ENCODE measurements at regions not wholly inside any gene's neighbourhood (a gene's known extent, or its start where the extent isn't known, plus 50 kb on each side); places are given as distances from the start of the nearest gene placed in this dataset.

- no peak for DNase-seq
Observed at GRCh38 chr2:180349809-180350208, 342.7 kb upstream of the CWC22 start.

DNA sequence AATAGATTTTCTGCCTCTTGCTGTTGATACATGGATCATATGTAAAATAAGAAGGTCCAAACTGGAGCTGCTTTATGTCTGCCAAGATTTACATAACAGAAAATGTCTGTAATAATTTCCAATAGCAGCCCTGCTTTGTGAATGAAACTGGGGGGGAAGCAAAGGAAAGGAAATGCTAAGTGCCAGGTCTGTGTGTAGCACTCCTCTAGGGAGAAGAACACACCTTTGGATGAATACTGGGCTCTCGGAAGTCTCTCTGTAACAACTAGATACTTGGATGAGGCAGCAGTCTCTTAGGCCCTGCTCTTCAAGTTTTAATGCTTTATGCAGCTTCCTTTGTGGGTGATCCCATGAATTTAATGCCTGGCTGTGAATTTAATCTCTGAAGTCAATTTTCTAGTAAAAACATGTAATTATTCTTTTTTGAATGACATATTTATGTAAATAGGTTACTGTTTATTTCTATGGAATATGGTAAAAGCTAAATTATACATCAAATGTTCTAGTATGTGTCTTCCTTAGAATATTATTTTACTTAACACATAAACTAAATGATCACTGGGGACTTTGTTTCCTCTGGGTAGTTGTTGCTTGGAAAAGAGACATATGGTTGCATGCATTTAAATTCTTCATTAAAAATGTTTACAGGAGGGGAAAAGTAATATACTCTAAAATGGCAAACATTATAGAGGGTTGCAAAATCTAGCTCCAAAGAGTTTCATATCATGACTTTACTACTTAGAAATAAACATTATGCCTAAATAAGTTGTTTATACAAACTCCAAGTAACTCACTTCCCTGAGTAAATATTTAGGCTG lies 336.6 kb upstream of the CWC22 start:
- DNase-seq: no peak

GRCh38 chr2:180337136-180337535 lies 330.0 kb upstream of the CWC22 start:
- no peak for DNase-seq

- DNase-seq: no peak
Observed at GRCh38 chr2:180336550-180336949, 329.5 kb upstream of the CWC22 start.

DNA sequence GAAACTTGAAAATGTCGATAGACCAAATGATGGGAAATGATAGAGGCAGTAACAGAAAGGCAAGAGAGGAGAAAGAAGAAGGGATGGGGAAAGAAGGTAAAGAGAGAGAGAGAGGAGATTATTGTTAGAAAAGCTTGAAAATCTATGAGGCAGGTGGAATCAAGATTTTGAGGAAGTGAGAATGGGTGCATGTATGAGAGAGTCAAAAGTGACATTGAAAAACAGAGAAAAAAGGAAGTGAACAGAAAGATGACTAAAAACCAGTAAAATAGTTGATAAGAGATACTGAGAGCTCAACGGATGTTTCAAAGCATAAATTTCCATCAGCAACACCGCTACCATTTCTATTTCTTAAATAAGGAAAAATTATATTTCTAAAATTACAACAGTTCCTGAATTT lies 327.4 kb upstream of the CWC22 start:
- DNase-seq: peak; percentile 91

- DNase-seq: no peak
Observed at GRCh38 chr2:180328795-180329422, 321.8 kb upstream of the CWC22 start.

DNA sequence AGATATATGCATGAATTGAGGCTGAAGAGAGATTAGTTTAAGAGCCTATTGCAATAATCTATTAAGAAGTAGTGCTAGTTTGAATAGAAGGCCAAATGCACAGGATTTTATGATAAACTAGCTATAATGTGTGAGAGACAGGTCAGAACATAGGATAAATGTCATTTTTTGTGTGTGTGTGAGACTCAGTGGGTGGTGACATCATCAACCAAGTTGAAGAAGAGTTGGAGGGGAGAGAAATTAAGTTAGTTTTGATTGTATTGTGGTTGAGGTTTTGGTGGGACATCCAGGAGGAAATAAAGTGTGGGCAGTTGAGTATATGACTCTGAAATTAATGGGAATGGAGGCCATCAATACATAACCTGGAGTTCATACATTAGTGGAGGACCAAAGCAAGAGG lies 320.1 kb upstream of the CWC22 start:
- no peak for DNase-seq

DNA sequence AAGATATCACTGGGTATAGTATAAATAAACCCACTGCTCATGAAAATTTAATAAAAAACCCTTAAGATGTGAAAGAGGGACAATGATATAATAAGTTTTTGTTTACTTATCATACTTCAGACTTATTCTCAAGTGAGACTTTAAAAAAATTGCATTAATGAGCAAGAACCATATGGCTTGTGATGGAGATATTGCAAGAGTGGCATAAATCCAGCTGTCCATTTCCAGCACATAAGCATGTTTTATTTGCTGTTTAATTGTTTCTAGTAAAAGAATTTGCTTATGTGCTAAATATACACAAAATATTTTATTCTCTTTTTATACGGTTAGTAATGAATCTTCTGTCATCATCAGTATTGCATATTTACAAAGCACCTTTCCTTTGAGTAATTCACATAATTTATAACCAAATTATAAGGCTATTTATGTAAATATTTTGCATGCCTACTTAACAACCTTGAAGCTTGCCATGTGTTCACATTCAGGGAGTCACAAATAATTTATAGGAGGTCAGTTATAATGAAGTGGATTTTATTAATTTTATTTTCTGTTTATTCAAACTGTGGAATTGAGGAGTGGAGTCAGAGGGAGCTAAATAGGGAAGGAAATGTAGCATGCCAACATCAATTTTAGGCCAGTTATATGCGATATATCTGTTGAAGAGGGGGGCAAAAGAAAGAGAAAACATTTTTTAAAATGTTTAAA lies 318.5 kb upstream of the CWC22 start:
- DNase-seq: no peak

GRCh38 chr2:180324182-180324581 lies 317.1 kb upstream of the CWC22 start:
- no peak for DNase-seq

GRCh38 chr2:180322781-180323180 lies 315.7 kb upstream of the CWC22 start:
- DNase-seq: no peak

- DNase-seq: peak; percentile 71
Observed at GRCh38 chr2:180319586-180320405, 312.7 kb upstream of the CWC22 start.

GRCh38 chr2:180314086-180314485 lies 307.0 kb upstream of the CWC22 start:
- DNase-seq: no peak

- DNase-seq: no peak
Observed at GRCh38 chr2:180312542-180312941, 305.4 kb upstream of the CWC22 start.

DNA sequence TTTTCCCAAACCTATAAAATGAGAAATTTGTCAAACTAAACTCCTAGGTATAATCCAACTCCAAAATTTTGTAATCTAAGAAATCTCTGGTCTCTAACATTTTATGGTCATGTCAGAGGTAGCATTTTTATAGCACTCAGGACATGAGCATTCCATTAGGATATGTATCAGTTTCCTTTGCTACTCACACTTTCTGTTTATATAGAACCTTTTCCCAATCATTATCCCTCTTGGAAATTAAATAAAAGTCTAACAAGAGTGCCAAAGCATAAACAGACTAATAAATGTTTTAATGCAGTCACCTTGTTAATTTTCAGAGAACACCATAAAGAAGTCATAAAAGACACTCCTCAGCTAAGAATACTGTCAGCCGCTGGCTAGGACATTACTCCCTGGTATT lies 300.0 kb upstream of the CWC22 start:
- no peak for DNase-seq

- DNase-seq: no peak
Observed at GRCh38 chr2:180306346-180306745, 299.2 kb upstream of the CWC22 start.

DNA sequence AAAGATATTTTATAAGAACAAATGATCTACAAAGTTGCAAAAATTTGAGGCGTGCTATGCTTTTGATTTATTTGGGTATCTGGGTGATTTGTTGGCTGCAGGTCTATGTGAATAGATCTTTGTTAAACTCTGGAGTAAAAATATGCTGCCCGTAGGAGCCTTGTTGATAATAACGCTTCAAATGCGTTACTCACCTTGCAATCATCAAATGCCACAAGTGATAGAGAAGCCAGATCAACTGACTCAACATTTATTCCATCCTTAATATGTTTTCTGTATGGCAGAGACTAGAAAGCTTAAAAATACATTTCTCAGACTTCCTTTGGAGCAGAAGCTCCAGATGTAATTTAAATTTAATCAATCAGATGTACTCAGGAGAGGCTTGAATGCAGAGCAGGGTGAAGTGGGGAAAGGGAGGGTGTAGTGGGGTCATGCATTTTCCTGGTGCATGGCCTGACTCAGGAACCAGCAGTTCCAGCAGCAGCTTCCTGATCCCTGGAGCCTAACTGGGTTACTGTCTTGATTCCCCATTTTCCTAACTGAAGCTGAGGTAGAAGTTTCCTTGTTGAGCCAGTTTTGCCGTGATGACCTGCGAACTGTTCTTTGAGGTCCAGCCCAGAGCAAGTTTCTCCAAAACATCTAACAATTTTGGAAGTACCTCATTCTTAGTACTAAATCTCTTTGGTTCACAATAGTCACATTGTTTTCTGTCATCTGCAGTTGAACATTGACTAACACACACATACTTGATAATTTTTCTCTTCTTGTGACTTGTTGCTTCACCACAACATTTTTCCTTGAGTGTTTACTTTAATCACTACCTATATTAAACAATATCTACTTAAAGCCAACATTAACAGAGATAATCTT lies 284.7 kb upstream of the CWC22 start:
- no peak for DNase-seq

DNA sequence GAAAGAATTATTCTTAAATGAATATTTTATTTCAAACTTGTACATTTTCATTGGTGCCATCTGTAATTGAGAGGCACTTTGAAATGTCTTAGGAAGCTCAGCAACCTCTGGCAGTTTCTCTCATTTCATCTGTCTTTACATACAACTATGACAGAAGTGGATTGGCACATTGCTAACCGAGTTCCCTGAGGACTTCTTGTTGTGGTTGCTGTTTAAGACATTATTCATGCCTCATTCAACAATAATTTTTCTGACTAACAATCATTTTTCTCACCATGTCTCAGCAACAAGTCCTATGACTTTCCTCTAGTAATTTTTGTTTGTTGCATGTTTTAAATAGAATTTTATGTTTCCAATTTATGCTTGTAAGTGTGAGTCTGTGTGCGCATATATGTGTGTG lies 284.0 kb upstream of the CWC22 start:
- no peak for DNase-seq

DNA sequence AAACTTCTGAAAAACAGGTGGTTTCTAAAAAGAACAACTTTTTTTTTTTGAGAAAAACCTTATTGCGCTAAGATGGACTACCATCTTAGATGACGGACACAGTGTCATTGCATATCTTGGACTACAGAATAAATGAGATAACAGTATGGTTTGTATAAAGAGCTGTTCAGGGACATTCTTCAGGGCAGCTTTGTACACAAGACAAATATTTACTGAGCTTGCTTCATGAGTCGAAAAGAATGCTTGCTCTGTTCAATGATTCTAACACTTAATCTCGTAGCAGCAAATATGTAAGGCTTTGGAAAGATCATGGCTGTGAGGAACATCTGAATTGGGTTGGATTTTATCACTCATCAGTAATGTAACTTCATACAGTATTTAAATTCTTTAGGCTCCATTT lies 282.5 kb upstream of the CWC22 start:
- no peak for DNase-seq

- no peak for DNase-seq
Observed at GRCh38 chr2:180279581-180279980, 272.5 kb upstream of the CWC22 start.

DNA sequence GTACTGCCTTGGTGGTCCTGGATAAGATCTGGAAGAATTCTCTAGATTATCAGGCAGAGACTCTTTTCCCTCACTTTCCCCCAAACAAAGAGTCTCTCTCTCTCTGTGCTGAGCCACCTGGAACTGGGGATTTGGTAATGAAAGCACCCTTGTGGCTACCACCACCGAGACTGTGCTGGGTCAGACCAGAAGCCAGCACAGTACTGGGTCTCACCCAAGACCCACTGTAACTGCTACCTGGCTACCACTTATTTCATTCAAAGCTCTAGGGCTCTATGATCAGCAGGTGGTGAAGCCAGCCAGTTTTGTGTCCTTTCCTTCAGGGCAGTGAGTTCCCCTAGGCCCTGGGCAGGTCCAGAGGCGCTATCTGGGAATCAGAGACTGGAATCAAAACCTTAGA lies 269.6 kb upstream of the CWC22 start:
- DNase-seq: no peak

DNA sequence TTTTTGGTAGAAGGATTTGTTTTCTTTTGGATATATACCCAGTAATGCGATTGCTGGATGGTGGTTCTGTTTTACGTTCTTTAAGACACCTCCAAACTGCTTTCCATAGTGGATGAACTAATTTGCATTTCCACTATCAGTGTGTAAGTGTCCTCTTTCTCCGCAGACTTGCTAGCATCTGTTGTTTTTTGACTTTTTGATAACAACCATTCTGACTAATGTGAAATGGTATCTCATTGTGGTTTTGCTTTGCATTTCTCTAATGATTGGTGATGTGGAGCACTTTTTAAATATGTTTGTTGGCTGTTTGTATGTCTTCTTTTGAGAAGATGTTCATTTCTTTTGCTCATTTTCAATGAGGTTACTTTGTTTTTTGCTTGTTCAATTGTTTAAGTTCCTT lies 260.9 kb upstream of the CWC22 start:
- no peak for DNase-seq

DNA sequence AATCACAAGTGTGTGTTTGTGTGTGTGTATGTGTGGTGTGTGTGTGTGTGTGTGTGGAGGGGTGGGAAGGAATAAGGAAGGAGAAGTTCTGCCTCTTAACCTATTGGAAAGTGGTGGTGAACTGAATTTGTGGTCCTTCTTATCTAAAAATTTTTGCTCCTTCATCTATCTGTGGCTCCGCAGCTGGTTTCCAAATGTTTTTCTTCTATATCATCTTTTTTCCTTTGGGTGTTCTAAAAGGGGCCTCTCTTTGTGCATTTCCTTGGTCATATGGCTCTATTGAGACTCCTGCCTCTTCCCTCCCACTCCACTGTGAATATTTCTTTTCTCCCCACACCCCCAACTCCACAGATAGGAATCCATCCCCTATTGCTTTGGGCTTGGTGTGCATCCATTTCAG lies 254.9 kb upstream of the CWC22 start:
- no peak for DNase-seq
